ENCODE measurements at regions not wholly inside any gene's neighbourhood (a gene's known extent, or its start where the extent isn't known, plus 50 kb on each side); places are given as distances from the start of the nearest gene placed in this dataset.

DNA sequence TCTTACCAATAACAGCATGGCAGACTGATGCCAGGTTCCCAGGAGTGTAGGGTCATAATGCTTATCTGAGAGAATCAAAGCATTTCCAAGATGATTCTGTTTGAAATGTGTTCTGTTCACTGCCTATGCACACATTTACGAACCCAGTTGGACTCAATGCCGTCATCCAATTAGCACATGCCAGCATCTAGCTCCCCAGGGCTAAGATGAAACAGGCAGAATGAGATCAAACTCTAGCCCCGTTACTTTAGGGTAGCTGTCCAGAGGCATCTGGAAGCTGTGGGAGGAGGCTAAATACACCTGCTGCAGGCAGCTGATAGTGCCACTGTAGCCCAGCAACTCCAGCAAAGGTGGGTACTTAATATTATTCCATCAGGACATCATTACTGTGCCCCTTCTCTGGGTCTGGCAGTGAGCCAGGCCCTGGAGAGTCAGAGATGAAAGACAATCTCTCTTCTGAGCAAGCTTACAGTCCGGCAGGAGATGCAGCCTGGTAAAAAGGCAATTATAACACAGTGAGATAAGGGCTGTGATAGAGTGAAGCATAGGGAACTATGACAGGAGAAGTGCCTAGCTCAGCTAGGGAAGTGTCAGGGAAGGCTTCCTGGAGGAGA is 156.4 kb upstream of the PPP2R3A start:
- DNase-seq (ENCODE audit: insufficient read length) (no peak), FAIRE-seq (no peak)
- TF ChIP-seq POLR2AphosphoS5 (IDR thresholded peaks at IDR 0.05; ENCODE audit: low read depth, low read length) = no peak
- TF ChIP-seq POLR2A (IDR thresholded peaks at IDR 0.05; ENCODE audit: low read depth, low read length) = no peak
- no peak for TF ChIP-seq TAF1 (IDR thresholded peaks at IDR 0.05; ENCODE audit: borderline replicate concordance, low read depth, low read length)

DNA sequence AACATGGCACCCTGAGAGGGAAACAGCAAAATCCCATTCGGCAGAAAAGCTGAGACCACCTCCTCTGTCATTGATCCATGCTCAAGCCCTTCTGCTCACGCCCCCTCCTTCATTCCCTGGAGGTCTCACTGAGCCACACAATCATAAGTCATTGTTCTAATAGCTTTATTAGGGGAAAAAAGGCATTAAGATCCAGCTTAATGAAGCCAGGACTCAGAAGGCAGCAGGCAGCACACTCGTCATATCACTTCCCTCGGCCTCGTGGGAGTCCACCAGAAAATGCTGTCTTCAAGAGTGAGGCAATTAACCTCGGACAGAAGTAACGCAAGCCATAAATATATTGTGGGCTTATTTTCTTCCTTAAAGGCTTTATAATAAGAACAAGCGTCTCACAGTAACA is 153.9 kb upstream of the PPP2R3A start:
- FAIRE-seq = no peak
- no peak for DNase-seq (ENCODE audit: insufficient read length)
- TF ChIP-seq POLR2A (IDR thresholded peaks at IDR 0.05; ENCODE audit: low read depth, low read length) = no peak
- TF ChIP-seq POLR2AphosphoS5 (IDR thresholded peaks at IDR 0.05; ENCODE audit: low read depth, low read length) = no peak
- TF ChIP-seq TAF1 (IDR thresholded peaks at IDR 0.05; ENCODE audit: borderline replicate concordance, low read depth, low read length) = no peak

DNA sequence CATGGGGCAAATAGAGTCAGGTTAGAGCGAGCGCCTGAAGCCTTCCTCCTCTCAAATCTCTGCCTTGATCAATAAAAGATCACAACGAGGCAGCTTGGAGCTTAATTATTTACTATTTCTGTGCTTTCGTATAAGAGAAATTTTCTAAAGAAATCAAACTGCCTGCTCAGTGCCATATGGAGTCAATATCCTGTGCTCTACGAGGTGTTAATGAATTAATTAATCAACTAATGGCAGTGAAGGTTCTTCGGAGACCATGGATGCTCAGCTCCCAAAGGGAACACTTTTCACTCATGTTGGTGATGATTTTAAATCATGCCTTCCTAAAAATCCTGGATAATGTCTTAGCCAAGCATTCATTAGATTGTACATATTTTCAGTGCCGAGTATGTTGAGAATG is 153.5 kb upstream of the PPP2R3A start:
- TF ChIP-seq POLR2AphosphoS5 (IDR thresholded peaks at IDR 0.05; ENCODE audit: low read depth, low read length) (no peak), TAF1 (IDR thresholded peaks at IDR 0.05; ENCODE audit: borderline replicate concordance, low read depth, low read length) (no peak), POLR2A (IDR thresholded peaks at IDR 0.05; ENCODE audit: low read depth, low read length) (no peak)
- FAIRE-seq = no peak
- DNase-seq (ENCODE audit: insufficient read length) = no peak

DNA sequence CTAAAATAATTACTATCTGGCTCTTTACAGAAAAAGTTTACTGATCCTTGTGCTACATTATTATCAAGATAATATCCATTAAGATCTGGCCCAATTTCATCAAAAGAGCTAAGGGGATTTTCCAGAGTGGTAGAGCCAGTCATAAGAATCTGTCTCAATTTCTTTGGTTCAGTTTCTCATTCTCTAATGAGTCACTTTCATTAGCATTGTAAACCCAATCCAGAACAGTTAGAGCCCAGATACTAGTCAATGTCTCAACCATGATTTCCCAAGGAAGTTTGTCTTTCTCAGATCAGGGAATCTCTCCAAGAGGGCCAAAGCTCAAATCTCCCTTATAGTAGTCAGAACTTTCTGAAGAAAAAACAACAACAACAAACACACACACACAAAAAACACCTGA is 131.1 kb upstream of the PPP2R3A start:
- TF ChIP-seq POLR2A (IDR thresholded peaks at IDR 0.05; ENCODE audit: low read depth, low read length) (no peak), TAF1 (IDR thresholded peaks at IDR 0.05; ENCODE audit: borderline replicate concordance, low read depth, low read length) (no peak), POLR2AphosphoS5 (IDR thresholded peaks at IDR 0.05; ENCODE audit: low read depth, low read length) (no peak)
- DNase-seq (ENCODE audit: insufficient read length) = no peak
- FAIRE-seq = no peak

DNA sequence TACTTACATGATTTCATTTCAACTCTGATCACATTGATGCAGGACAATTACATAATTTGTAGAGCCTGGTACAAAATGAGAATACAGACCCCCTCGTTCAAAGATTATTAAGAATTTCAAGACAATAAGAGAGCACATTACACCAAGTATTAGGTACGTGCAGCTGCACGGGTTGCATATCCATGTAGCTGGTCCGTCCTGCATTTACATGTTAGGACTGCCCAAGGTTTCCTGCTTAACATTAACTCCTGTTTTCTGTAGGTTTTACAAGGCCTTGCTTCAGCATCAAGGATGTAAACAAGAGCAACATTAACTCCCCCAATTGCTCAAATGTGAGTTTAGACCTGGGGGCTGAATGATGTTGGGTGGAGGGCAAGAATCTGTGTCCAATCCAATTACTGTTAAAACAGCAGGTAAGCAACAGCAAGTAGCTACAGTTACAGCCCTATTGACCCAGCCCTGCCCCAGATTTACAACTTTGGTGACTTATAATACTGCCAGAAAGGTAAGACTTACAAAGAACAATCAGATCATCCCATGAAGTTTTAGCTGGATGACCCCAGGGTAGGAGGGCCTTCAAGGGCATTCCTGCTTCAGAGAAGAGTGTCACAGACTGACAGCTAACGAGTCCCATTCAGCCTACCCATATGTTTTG is 127.4 kb upstream of the PPP2R3A start:
- TF ChIP-seq TAF1 (IDR thresholded peaks at IDR 0.05; ENCODE audit: borderline replicate concordance, low read depth, low read length) = no peak
- no peak for TF ChIP-seq POLR2A (IDR thresholded peaks at IDR 0.05; ENCODE audit: low read depth, low read length)
- TF ChIP-seq POLR2AphosphoS5 (IDR thresholded peaks at IDR 0.05; ENCODE audit: low read depth, low read length) = no peak
- no peak for DNase-seq (ENCODE audit: insufficient read length)
- FAIRE-seq = no peak

DNA sequence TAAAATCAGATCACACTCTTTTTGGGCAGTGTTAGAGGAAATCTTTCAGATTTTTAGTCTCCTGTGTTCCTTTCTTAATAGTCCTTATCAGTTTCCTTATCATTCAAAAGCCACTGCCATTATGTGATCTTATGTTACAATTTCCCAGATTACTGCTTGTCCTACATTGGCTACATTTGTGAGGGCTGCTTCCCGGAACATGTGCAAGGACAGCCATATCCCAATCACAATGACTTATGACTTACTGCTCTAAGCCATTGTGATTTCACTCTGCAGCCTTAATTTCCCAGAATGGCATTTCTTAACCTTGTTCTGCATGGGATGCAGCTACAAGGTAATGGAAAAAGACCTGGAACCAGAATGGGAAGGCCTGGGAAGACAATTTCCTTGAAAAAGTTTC is 125.1 kb upstream of the PPP2R3A start:
- DNase-seq (ENCODE audit: insufficient read length) (no peak), FAIRE-seq (no peak)
- TF ChIP-seq POLR2A (IDR thresholded peaks at IDR 0.05; ENCODE audit: low read depth, low read length) (no peak), TAF1 (IDR thresholded peaks at IDR 0.05; ENCODE audit: borderline replicate concordance, low read depth, low read length) (no peak), POLR2AphosphoS5 (IDR thresholded peaks at IDR 0.05; ENCODE audit: low read depth, low read length) (no peak)

DNA sequence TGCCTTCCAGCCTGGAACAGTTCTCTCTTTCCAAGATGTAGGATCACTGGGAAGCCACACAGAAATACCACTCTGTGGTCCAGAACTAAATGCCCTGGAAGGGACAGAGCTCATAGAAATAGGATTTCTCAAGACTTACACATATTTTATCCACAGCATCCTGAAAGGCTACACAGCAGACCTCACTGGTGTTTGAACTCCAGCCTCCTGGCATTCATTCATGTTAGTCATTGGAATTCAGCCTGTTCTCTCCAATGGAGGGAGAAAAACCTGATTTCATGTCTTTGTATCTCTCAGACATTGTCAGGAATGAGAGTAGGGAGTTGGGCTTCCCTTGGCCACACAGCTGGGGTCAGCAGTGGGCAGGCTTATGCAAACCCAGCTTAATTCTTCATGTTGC is 121.1 kb upstream of the PPP2R3A start:
- no peak for DNase-seq (ENCODE audit: insufficient read length)
- no peak for FAIRE-seq
- TF ChIP-seq POLR2AphosphoS5 (IDR thresholded peaks at IDR 0.05; ENCODE audit: low read depth, low read length) = no peak
- TF ChIP-seq POLR2A (IDR thresholded peaks at IDR 0.05; ENCODE audit: low read depth, low read length) = no peak
- no peak for TF ChIP-seq TAF1 (IDR thresholded peaks at IDR 0.05; ENCODE audit: borderline replicate concordance, low read depth, low read length)

DNA sequence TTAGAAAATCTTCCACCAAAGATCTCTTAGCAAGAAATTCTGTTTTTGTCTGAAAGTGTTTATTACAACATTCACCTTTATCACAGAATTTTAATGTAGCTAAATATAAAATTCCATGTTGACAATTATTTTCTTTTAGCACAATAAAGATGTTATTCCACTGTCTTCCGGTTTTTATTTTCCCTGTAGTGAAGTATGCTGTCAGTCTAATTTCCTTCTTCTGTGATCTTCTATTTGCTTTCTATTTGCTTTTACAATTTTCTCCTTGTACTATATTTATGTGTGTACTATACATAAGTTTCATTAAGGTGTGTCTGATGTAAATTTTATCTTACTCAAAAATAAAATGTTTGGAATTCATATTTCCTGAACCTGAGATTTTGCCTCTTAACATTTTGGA is 117.5 kb upstream of the PPP2R3A start:
- no peak for FAIRE-seq

DNA sequence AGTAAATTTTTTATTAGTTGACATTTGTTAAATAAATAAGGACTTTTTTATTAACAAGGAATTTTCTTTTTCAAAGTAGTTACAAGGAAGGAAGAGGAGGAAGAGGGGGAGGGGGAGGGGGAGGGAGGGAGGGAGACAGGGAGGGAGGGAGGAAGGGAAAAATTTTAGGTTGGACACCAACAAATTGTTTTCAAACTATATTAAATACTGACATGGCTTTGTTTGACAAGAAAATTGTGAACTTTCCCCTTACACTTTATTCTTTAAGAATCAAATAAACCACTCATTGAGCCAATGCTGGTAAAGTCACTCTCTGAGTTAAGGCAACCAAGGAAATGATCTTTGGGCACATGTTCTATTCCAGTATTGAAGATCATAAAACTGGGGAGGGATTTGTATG is 115.7 kb upstream of the PPP2R3A start:
- DNase-seq (ENCODE audit: insufficient read length) = no peak
- FAIRE-seq = no peak

More for the DNA sequence above, 117.5 kb upstream of the PPP2R3A start:
- DNase-seq (ENCODE audit: insufficient read length) = no peak
- no peak for TF ChIP-seq POLR2AphosphoS5 (IDR thresholded peaks at IDR 0.05; ENCODE audit: low read depth, low read length)
- no peak for TF ChIP-seq POLR2A (IDR thresholded peaks at IDR 0.05; ENCODE audit: low read depth, low read length)
- TF ChIP-seq TAF1 (IDR thresholded peaks at IDR 0.05; ENCODE audit: borderline replicate concordance, low read depth, low read length) = no peak

DNA sequence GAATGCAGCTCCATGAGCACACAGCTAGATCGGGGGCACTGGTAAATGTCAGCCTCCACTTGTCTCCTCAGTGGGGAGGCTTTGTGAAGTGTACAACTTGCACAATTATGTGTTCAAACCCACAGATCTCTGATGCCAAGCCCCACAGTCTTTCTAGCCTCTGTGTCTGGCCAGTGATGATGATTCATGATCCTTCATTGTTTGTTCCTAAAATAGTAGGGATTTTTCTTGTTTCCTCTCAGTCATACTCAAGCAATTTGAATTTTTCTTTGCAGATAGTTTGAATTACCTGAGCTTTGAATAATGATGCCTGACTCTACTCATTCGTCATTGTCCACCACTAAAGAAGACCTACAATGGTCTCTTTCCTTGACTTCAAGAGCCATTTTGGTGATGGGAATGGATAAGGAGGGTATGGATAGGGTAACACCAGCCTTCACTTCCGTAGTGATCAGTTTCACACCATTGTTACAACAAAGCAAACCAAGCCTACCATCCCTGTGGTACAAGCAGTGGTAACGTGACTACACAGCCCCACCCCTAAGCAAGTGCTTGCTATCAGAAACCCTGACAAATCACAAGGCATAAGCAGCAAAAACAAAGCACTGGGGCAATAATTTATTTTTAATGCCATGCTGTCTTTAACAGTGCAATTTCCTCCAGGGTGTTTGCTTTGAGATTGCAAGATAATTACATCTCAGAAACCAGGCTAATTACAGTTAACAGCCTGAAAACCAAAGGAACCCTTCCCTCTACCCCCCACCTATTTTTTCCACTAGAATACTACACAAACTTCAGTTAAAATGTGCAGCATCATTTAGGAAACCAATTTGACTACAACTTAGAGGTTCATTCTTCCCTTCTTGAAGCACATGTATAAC is 114.1 kb upstream of the PPP2R3A start:
- FAIRE-seq (no peak), DNase-seq (ENCODE audit: insufficient read length) (no peak)
- TF ChIP-seq POLR2AphosphoS5 (IDR thresholded peaks at IDR 0.05; ENCODE audit: low read depth, low read length) = no peak

More for the DNA sequence above, 115.7 kb upstream of the PPP2R3A start:
- TF ChIP-seq POLR2AphosphoS5 (IDR thresholded peaks at IDR 0.05; ENCODE audit: low read depth, low read length) (no peak), TAF1 (IDR thresholded peaks at IDR 0.05; ENCODE audit: borderline replicate concordance, low read depth, low read length) (no peak), POLR2A (IDR thresholded peaks at IDR 0.05; ENCODE audit: low read depth, low read length) (no peak)

DNA sequence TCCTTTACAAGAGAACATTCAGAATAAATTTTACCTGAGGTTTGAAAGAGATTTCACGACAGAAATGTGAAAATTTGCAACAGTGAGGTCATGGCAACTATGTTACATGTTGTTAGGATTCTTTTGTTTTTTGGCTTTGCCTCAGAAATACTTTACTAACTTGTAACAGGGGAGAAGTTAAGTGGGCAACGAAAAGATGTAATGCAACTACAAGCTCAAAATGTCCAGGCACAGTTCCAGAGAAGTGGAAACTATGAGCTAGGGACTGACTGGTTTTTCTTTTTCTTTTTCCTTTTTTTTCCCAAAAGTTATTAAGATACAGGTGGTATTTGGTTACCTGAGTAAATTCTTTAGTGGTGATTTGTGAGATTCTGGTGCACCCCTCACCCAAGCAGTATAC is 111.5 kb upstream of the PPP2R3A start:
- TF ChIP-seq TAF1 (IDR thresholded peaks at IDR 0.05; ENCODE audit: borderline replicate concordance, low read depth, low read length) (no peak), POLR2A (IDR thresholded peaks at IDR 0.05; ENCODE audit: low read depth, low read length) (no peak), POLR2AphosphoS5 (IDR thresholded peaks at IDR 0.05; ENCODE audit: low read depth, low read length) (no peak)
- no peak for DNase-seq (ENCODE audit: insufficient read length)
- FAIRE-seq = no peak
